Fibroblast of mammary gland (primary cell): ENCODE measurements at regions not wholly inside any gene's neighbourhood (a gene's known extent, or its start where the extent isn't known, plus 50 kb on each side); places are given as distances from the start of the nearest gene placed in this dataset.
"Not testable (repeated sequence)": the region's sequence is repeated elsewhere in the genome, so short reads cannot be mapped to it uniquely, and the experiment has no call there.

Source experiments
- DNase-seq: peaks from one replicate; pipeline ENCODE4 v3.0.0-alpha.2; 2010; ENCODE audit warnings: low read depth
- H3K4me3 ChIP-seq: 2 replicates; pipeline ENCODE4 v1.5.1; 2011; ENCODE audit warnings: low read depth, mild to moderate bottlenecking, low read length, moderate library complexity; ENCODE audit not compliant: control insufficient read depth

GRCh38 chr14:19099939-19100338 is 132.7 kb downstream of the POTEM start:
- not testable (repeated sequence) for H3K4me3 ChIP-seq, DNase-seq

GRCh38 chr14:19105551-19105950 is 138.3 kb downstream of the POTEM start:
- not testable (repeated sequence) for DNase-seq, H3K4me3 ChIP-seq

DNA sequence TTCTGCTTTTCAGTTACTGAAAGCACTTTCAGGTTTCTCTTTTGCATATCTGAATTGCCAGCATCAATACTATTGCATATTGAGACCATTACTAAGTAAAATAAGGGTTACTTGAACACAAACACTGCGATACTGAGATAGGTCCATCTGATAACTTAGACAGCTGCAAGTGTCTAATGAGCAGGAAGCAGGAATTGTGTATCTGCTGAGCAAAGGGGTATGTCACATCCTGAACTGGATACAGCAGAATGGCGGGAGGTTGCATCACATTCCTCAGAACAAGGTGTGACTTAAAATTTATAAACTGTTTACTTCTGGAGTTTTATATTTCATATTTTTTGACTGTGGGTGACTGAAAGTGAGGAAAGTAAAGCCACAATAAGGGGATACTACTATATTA is 142.7 kb downstream of the POTEM start:
- not testable (repeated sequence) for DNase-seq, H3K4me3 ChIP-seq

GRCh38 chr14:19120383-19120782 is 153.1 kb downstream of the POTEM start:
- H3K4me3 ChIP-seq, DNase-seq: not testable (repeated sequence)

DNA sequence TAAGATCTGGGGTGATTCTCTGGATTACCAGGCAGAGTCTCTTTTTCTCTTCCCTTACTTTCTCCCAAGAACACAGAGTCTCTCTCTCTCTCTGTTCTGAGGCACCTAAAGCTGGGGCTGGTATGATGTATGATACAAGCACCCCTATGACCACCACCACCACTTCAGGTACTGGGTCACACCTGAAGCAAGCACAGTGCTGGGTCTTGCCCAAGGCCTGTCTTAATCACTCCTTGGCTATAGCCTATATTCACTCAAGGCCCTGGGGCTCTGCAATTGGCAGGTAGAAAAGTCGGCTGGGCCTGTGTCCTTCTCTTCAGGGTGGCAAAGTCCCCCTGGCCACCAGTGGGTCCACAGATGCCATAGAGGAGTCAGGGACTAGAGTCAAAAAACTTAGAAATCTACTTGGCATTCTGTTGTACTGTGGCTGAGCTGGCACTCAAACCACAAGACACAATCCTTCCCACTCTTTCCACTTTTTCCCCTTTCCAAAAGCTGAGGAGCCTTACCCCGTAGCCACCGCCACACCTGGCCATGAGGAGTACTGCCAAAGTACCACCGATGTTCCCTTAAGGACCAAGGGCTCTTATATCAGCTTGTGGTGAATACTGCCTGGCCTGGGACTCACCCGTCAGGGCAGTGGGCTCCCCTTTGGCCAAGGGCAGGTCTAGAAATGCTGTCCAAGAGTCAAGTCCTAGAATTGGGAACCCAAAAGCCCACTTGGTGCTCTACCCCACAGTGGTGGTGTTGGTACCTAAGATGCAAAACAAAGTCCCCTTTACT is 159.2 kb downstream of the POTEM start:
- not testable (repeated sequence) for DNase-seq, H3K4me3 ChIP-seq

- not testable (repeated sequence) for DNase-seq, H3K4me3 ChIP-seq
Observed at GRCh38 chr14:19127664-19128435, 160.6 kb downstream of the POTEM start.

- not testable (repeated sequence) for H3K4me3 ChIP-seq, DNase-seq
Observed at GRCh38 chr14:19131553-19131952, 164.3 kb downstream of the POTEM start.

DNA sequence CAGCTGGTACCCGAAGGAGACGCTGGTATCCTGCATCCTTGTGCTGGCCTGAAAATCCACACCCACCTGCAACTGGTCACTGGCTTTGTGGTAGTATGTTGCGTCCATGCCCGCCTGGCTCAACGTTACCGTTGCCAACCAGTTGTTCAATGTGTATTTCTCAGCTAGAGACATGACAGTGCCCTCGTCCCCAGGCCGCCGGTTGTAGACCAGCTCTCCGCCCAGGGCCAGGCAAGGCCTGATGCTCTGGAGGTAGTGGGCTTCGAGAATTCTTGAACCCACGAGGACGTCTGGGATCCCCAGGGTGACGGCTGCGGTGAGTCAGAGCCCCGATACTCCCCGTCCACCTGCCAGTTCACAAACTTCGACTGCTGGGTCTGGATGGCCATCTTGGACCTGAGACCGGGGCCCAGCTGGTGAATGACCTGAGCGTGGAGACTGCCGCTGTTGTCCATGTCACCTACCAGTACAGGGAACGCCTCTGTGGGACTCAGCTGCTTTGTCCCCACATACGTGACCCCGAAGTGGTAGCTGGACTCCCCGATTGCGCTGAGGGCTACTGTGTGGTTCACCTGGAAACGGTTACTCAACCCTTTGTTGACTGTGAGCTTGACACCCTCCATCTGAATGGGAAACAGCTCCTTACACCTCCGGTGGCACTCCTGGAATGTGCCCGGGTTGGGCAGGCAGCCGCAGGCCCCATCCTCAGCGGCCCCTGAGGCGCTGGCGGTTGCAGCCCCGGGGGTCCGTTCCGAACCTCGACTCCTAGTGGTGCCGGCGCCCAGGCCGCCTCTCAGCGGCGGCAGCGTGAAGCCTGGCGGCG is 165.0 kb downstream of the POTEM start:
- not testable (repeated sequence) for H3K4me3 ChIP-seq, DNase-seq

DNA sequence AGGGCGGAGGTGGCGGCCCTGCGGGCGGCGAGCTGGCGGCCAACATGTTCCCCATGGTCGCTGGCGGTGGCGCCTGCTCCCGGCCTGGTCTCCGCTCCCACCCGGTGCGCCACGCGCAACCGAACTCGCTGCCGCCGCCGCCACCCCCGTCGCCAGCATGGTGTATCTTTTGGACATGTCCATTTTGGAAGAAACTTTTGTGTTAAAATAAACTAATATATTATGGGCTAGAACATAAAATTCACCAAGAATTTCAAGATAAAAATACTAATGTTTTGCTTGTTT is 165.5 kb downstream of the POTEM start:
- DNase-seq, H3K4me3 ChIP-seq: not testable (repeated sequence)

DNA sequence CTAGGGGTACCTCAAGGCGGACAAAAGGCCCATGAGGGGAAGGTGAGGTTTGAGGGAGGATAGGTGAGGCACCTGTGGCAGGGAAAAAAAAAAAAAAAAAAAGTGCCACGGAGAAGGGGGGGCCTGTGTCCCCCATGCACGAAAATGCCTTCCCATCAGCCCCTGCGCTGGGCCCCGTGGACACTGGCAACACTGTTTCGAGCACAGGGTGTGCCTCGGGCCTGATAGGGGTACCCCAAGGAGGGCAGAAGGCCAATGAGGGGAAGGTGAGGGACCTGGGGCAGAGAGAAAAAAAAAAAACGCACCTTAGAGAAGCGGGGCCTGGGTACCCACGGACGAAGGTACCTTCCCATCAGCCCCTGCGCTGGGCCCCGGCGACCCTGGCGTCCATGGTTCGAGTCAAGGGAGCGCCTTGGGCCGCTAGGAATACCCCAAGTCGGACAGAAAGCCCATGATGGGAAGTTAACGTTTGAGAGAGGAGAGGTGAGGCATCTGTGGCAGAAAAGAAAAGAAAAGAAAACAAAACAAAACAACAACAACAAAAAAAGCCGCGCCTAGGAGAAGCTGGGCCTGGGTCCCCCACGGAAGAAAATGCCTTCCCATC is 190.0 kb downstream of the POTEM start:
- DNase-seq, H3K4me3 ChIP-seq: not testable (repeated sequence)

DNA sequence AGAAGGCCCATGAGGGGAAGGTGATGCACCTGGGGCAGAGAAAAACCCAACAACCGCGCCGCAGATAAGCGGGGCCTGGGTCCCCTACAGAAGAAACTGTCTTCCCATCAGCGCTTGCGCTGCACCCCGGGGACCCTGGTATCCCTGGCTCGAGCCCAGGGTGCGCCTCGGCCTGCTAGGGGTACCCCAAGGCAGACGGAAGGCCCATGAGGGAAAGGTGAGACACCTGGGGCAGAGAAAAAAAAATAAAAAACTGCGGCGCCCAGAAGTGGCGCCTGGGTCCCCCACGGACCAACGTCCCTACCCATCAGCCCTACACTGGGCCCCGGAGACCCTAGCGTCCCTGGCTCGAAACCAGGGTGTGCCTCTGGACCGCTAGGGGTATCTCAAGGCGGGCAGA is 190.8 kb downstream of the POTEM start:
- DNase-seq, H3K4me3 ChIP-seq: not testable (repeated sequence)

DNA sequence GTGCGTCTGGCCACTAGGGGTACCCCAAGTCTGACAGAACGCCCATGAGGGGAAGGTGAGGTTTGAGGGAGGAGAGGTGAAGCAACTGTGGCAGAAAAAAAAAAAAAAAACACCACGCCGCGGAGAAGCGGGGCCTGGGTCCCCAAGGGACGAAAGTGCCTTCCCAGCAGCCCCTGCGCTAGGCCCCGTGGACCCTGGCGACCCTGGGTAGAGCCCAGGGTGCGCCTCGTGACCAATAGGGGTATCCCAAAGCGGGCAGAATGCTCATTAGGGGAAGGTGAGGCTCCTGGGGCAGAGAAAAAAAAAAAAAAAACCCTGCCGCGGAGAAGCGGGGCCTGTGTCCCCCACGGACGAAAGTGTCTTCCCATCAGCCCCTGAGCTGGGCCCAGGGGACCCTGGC is 191.4 kb downstream of the POTEM start:
- DNase-seq, H3K4me3 ChIP-seq: not testable (repeated sequence)

GRCh38 chr14:19159003-19159625 is 191.9 kb downstream of the POTEM start:
- DNase-seq, H3K4me3 ChIP-seq: not testable (repeated sequence)

- not testable (repeated sequence) for DNase-seq, H3K4me3 ChIP-seq
Observed at GRCh38 chr14:19160379-19160778, 193.1 kb downstream of the POTEM start.

DNA sequence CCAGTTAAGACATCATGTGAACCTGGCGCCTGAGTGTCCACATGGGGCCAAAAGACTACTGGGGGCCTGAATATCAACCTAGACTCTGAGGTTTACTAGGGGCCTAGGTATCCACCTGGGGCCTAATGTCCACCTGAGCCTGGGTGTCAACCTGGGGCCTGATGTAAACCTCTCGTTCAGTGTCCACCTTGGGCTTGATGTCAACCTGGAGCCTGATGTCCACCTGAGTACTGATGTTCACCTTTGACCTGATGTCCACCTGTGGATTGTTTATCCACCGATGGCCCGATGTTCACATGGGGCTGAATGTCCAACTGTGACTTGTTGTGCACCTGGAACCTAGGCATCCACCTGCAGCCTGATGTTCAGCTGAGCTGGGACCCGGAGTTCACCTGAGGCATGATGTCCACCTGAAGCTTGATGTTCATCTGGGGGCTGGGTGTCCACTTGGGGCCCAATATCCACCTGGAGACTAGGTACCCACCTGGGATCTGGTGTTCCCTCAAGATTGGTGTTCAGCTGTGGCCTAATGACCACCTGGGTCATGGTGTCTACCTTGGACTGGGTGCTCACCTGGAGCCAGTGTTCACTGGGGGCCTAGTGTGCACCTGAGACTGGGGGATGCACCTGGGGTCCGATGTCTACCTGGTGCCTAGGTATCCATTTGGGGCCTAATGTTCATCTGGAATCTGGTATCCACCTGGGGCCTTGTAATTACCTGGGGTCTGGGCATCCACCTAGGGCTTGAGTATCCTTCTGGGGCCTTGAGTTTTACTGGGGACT is 194.2 kb downstream of the POTEM start:
- not testable (repeated sequence) for H3K4me3 ChIP-seq, DNase-seq

GRCh38 chr14:19162034-19162706 is 194.9 kb downstream of the POTEM start:
- H3K4me3 ChIP-seq, DNase-seq: not testable (repeated sequence)

- not testable (repeated sequence) for H3K4me3 ChIP-seq, DNase-seq
Observed at GRCh38 chr14:19162920-19163319, 195.7 kb downstream of the POTEM start.
